ENCODE measurements at regions not wholly inside any gene's neighbourhood (a gene's known extent, or its start where the extent isn't known, plus 50 kb on each side); places are given as distances from the start of the nearest gene placed in this dataset.

- H3K9me3 ChIP-seq (ENCODE audit: insufficient read depth, low read length), result no peaks in the 10 kb centered on the region
- H3K4me3 ChIP-seq (ENCODE audit: low read length), result no peak overlapping the region
- H3K79me2 ChIP-seq (ENCODE audit: low read length), result no peaks in the 10 kb centered on the region
- no peak overlapping the region for H3K27ac ChIP-seq (ENCODE audit: low read length)
- no peaks in the 10 kb centered on the region for H3K4me1 ChIP-seq (ENCODE audit: low read length)
- TF ChIP-seq, protein P1, sequence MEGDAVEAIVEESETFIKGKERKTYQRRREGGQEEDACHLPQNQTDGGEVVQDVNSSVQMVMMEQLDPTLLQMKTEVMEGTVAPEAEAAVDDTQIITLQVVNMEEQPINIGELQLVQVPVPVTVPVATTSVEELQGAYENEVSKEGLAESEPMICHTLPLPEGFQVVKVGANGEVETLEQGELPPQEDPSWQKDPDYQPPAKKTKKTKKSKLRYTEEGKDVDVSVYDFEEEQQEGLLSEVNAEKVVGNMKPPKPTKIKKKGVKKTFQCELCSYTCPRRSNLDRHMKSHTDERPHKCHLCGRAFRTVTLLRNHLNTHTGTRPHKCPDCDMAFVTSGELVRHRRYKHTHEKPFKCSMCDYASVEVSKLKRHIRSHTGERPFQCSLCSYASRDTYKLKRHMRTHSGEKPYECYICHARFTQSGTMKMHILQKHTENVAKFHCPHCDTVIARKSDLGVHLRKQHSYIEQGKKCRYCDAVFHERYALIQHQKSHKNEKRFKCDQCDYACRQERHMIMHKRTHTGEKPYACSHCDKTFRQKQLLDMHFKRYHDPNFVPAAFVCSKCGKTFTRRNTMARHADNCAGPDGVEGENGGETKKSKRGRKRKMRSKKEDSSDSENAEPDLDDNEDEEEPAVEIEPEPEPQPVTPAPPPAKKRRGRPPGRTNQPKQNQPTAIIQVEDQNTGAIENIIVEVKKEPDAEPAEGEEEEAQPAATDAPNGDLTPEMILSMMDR (IDR thresholded peaks at IDR 0.05; ENCODE audit: low read depth, low read length), result no peak
- H3K4me2 ChIP-seq (ENCODE audit: low read length), result no peak overlapping the region
- no peak overlapping the region for H3K9ac ChIP-seq (ENCODE audit: low read length)
- no peak overlapping the region for H2AFZ ChIP-seq (ENCODE audit: low read depth, low read length)
- no peaks in the 10 kb centered on the region for H4K20me1 ChIP-seq (ENCODE audit: insufficient read depth, low read length)
- no peaks in the 10 kb centered on the region for H3K27me3 ChIP-seq (ENCODE audit: low read depth, low read length)
- no peaks in the 10 kb centered on the region for H3K36me3 ChIP-seq (replicated peaks; ENCODE audit: low read depth, low read length)
Measured at GRCh38 chrX:121851033-121851432, 803.6 kb downstream of the GLUD2 start.

DNA sequence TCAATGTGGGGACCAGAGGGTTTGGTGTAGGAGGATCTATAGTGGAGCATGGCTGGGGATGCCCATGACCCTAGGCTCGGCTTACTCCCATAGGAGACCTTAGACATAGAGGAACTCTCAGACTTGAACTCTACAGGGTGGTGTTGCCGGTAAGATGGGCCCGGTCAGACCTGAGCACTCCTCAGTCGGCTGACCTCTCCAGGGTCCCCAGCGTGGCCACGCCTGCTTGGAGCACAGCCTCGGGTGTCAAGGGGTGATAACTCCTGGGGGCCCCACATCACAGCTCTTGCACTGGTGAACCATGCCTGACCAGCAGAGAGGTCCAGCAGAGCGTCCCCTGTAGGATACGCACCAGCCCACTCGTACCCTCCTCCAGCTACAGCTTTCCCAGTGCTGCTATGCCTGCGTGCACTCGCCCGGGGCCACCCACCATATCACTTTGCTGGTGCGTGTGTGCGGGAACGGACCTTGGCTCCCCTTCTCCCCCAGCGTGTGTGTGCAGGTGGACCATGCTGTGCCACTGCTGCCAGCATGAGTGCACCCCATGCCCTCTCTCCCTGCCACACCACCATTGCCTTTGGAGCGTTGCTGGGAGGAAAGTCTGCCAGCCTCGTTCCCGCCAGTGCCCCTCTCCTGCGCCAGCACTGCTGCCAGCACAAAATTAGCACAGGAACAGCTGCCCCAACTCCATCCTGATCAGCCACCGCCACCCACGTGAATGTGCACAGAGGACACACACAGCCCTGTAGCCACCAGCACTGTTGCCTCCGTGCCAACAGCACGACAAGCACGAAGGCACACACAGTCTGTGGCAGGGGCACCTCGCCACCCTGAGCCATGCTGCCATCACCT, 806.6 kb downstream of the GLUD2 start:
- Histone ChIP-seq H3K9me3 (ENCODE audit: insufficient read depth, low read length) (no peaks in the 10 kb centered on the region), H3K27ac (ENCODE audit: low read length) (no peak overlapping the region), H3K4me1 (ENCODE audit: low read length) (no peaks in the 10 kb centered on the region), H3K27me3 (ENCODE audit: low read depth, low read length) (no peaks in the 10 kb centered on the region), H3K79me2 (ENCODE audit: low read length) (no peaks in the 10 kb centered on the region), H4K20me1 (ENCODE audit: insufficient read depth, low read length) (no peaks in the 10 kb centered on the region), H3K36me3 (replicated peaks; ENCODE audit: low read depth, low read length) (no peaks in the 10 kb centered on the region), H3K4me3 (ENCODE audit: low read length) (no peak overlapping the region), H3K9ac (ENCODE audit: low read length) (no peak overlapping the region), H2AFZ (ENCODE audit: low read depth, low read length) (no peak overlapping the region), H3K4me2 (ENCODE audit: low read length) (no peak overlapping the region)
- TF ChIP-seq, protein P1 (IDR thresholded peaks at IDR 0.05; ENCODE audit: low read depth, low read length), result no peak
- TF ChIP-seq EZH2phosphoT487 (IDR thresholded peaks at IDR 0.05; ENCODE audit: low read depth), result no peak

DNA sequence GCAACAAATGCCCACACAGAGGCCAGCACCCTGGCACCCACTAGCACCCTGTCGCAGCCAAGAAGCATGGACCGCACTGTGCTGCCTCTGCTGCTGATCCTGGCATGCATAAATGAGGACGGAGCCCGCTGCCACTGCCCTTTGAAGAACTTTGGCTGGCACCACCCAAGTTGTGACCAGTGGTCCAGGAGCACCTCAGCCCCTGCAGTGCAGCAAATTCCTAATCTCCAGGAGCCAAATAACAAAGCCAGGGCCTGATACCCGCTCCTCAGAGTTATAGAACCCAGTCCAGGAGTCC, 807.2 kb downstream of the GLUD2 start:
- no peak overlapping the region for H3K27ac ChIP-seq (ENCODE audit: low read length)
- TF ChIP-seq, protein P1 (IDR thresholded peaks at IDR 0.05; ENCODE audit: low read depth, low read length), result no peak
- no peak for TF ChIP-seq EZH2phosphoT487 (IDR thresholded peaks at IDR 0.05; ENCODE audit: low read depth)
- no peak overlapping the region for H3K4me3 ChIP-seq (ENCODE audit: low read length)
- no peak overlapping the region for H3K9ac ChIP-seq (ENCODE audit: low read length)
- no peak overlapping the region for H3K4me2 ChIP-seq (ENCODE audit: low read length)
- H3K9me3 ChIP-seq (ENCODE audit: insufficient read depth, low read length), result no peaks in the 10 kb centered on the region
- no peaks in the 10 kb centered on the region for H3K4me1 ChIP-seq (ENCODE audit: low read length)
- H2AFZ ChIP-seq (ENCODE audit: low read depth, low read length), result no peak overlapping the region
- no peaks in the 10 kb centered on the region for H3K79me2 ChIP-seq (ENCODE audit: low read length)
- H4K20me1 ChIP-seq (ENCODE audit: insufficient read depth, low read length), result no peaks in the 10 kb centered on the region
- H3K36me3 ChIP-seq (replicated peaks; ENCODE audit: low read depth, low read length), result no peaks in the 10 kb centered on the region
- no peaks in the 10 kb centered on the region for H3K27me3 ChIP-seq (ENCODE audit: low read depth, low read length)

GRCh38 chrX:121858867-121859647, 811.6 kb downstream of the GLUD2 start:
- Histone ChIP-seq H3K4me2 (ENCODE audit: low read length) (no peak overlapping the region), H4K20me1 (ENCODE audit: insufficient read depth, low read length) (no peaks in the 10 kb centered on the region), H3K79me2 (ENCODE audit: low read length) (no peaks in the 10 kb centered on the region), H2AFZ (ENCODE audit: low read depth, low read length) (no peak overlapping the region), H3K4me3 (ENCODE audit: low read length) (no peak overlapping the region), H3K27me3 (ENCODE audit: low read depth, low read length) (no peaks in the 10 kb centered on the region), H3K36me3 (replicated peaks; ENCODE audit: low read depth, low read length) (no peaks in the 10 kb centered on the region), H3K9me3 (ENCODE audit: insufficient read depth, low read length) (no peaks in the 10 kb centered on the region), H3K27ac (ENCODE audit: low read length) (no peak overlapping the region), H3K4me1 (ENCODE audit: low read length) (no peaks in the 10 kb centered on the region), H3K9ac (ENCODE audit: low read length) (no peak overlapping the region)
- TF ChIP-seq EZH2phosphoT487 (IDR thresholded peaks at IDR 0.05; ENCODE audit: low read depth), result no peak
